ENCODE measurements at regions not wholly inside any gene's neighbourhood (a gene's known extent, or its start where the extent isn't known, plus 50 kb on each side); places are given as distances from the start of the nearest gene placed in this dataset.
A peak's percentile ranks its signal among the peaks of the same experiment; 100 is the strongest.

DNA sequence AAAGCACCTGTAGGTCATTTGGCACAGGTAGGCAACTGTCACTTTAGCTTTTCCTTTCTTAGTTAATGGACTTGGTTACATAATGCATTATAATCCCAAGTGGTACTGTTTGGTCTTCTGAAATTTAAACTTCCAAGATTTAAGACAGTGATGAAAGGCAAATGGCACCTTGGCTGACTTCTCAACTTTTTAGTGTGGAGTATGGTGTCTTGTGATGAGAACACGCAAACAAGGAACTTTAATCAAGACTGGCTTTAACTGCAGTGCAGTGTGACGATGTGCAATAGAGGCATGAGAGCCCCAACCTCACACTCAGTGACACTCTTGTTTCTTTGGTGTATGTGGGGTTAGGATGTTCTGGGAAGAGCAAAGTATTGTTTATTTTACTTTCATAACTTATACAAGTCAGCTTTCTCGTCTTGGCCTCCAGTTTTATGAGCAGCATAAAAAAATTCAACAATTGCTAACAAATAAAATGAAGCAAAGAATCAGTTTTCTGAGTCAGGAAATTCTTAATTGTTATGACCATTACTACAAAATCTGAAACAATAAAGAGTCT lies 171.9 kb downstream of the MAD2L1 start:
- H3K9me3 ChIP-seq, result no peaks in the 10 kb centered on the region
- no peaks in the 10 kb centered on the region; the same call in 1 of the 2 replicates for H3K27me3 ChIP-seq (ENCODE audit: low read depth)
- H3K36me3 ChIP-seq (replicated peaks), result no peaks in the 10 kb centered on the region
- H3K4me1 ChIP-seq, result no peaks in the 10 kb centered on the region
- DNase-seq (ENCODE audit: low spot score in 2 of 2), result no peak
- in situ Hi-C loops (cut with MboI; ENCODE audit: low sequenced_read_pairs), result no loop called here
- no peak overlapping the region for H3K4me3 ChIP-seq

DNA sequence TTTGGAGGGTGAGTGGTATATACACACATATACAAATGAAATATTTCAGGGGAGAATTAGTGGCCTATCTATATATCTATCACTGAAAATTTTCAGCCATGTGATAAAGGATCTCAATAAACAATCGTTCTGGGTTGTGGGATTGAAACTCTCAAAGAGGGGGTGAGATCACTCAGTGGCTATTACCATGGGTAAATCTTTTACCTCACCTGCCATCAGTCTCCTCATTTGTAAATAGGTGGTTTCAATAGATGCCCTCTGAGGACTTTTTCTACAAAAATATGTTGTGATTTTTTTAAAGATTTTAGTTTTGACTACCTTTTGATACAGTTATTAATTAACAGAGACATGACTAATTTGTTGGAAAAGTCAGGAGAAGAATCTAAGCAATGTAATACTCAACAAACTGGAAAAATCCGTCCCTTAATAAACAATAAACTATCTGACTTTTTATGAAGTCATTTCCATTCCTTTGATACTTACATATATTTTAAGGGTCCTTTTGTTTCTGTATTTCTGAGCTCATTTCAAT lies 192.8 kb downstream of the MAD2L1 start:
- in situ Hi-C loops (cut with MboI; ENCODE audit: low sequenced_read_pairs), result no loop called here
- no peaks in the 10 kb centered on the region for H3K4me1 ChIP-seq
- H3K36me3 ChIP-seq (replicated peaks), result no peaks in the 10 kb centered on the region
- no peak overlapping the region for H3K4me3 ChIP-seq
- no peak for DNase-seq (ENCODE audit: low spot score in 2 of 2)
- H3K9me3 ChIP-seq, result no peaks in the 10 kb centered on the region
- H3K27me3 ChIP-seq (ENCODE audit: low read depth), result no peaks in the 10 kb centered on the region; the same call in 1 of the 2 replicates

DNA sequence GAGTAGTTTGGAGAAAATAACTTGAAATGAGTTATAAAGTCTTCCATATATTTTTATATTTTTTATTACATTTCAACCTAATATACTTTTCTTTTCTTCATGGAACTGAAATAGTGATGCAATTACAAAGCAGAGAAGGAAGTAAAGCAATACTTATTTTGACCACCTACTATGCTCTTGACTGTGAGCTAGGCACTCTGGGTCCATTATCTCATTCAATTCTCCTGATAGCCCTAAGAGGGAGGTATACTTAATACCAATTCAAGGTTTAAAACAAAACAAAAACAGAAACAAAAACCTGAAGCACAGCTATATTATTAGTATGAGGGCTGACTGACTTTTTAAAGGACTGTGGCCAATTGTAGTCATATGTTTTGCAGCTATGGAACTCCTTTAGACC lies 193.5 kb downstream of the MAD2L1 start:
- no peaks in the 10 kb centered on the region; the same call in 1 of the 2 replicates for H3K27me3 ChIP-seq (ENCODE audit: low read depth)

DNA sequence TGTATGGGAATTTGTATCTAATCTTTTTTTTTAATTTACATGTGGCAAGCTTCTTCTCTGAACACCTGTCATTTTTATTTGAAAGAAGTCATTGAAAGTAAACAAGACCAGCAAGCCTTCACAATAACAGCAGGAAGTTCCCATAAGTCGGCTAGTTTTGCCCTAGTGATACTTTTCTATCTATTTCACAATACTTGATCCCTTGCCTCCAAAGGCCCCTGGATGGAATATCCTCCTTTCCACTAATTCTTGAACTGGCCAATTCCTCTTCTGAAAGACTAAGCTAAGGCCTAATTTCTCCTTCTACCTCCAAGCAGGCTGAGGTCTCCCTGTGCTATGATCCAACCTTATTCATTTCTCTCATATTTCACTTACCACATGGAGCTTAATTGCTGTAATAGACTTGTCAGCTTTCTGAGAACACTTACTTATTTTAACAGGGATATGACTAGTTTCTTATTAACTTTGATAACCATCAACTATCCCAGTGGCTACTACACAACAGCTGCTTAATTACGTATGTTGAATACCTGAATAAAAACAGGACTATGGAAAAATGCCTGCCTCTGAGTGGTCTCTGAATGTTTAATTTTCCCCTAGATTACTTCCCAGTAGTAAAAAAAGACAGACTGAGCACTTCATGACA lies 194.2 kb downstream of the MAD2L1 start:
- in situ Hi-C loops (cut with MboI; ENCODE audit: low sequenced_read_pairs), result no loop called here
- H3K4me1 ChIP-seq, result no peaks in the 10 kb centered on the region
- no peaks in the 10 kb centered on the region for H3K36me3 ChIP-seq (replicated peaks)
- no peak overlapping the region for H3K4me3 ChIP-seq
- DNase-seq (ENCODE audit: low spot score in 2 of 2), result no peak
- H3K9me3 ChIP-seq, result no peaks in the 10 kb centered on the region
- no peaks in the 10 kb centered on the region for H3K27me3 ChIP-seq (ENCODE audit: low read depth)

More for the DNA sequence above, 193.5 kb downstream of the MAD2L1 start:
- Histone ChIP-seq H3K36me3 (replicated peaks) (no peaks in the 10 kb centered on the region), H3K4me3 (no peak overlapping the region), H3K9me3 (no peaks in the 10 kb centered on the region), H3K4me1 (no peaks in the 10 kb centered on the region)
- no peak for DNase-seq (ENCODE audit: low spot score in 2 of 2)
- in situ Hi-C loops (cut with MboI; ENCODE audit: low sequenced_read_pairs), result no loop called here

DNA sequence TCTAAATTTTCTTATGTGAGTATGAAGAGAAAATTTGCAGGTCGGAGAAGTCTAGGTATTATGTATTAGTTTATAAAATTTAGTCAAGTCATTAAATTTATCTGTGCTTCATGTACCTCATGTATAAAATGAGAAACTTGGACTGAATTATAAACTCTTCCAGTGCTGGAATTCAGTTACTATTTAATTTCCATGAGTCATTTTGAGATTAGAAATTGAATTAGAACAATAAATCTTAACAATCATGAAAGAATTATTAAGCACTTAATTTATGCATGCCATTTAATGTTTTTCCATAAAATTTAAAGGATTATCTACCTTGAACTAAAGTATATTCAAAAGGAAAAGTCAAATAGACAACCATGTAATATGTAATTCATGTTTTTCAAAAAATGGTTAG lies 195.8 kb downstream of the MAD2L1 start:
- in situ Hi-C loops (cut with MboI; ENCODE audit: low sequenced_read_pairs), result no loop called here
- DNase-seq (ENCODE audit: low spot score in 2 of 2), result no peak
- H3K9me3 ChIP-seq, result no peaks in the 10 kb centered on the region
- H3K4me3 ChIP-seq, result no peak overlapping the region
- no peaks in the 10 kb centered on the region for H3K27me3 ChIP-seq (ENCODE audit: low read depth)
- no peaks in the 10 kb centered on the region for H3K4me1 ChIP-seq
- H3K36me3 ChIP-seq (replicated peaks), result no peaks in the 10 kb centered on the region

DNA sequence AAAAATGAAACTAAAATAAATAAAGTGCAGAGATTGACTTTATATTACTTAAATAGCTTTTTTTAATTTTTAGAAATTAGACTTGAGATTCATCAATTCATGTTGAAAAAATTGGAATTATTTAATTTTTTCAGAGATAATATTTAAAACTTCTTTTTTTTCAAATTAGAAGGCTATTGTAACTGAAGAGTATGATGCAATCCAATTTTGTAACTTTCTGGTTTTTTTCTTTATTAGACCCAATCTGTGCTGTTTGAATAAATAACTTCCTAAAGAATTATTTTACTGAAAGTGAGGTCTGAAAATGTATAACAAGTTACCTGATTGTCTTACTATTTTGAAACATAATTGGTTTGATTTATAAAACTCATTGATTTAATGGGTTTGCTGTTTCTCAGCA lies 200.9 kb downstream of the MAD2L1 start:
- no peaks in the 10 kb centered on the region for H3K27me3 ChIP-seq (ENCODE audit: low read depth)
- H3K36me3 ChIP-seq (replicated peaks), result no peaks in the 10 kb centered on the region
- no peaks in the 10 kb centered on the region for H3K4me1 ChIP-seq
- H3K9me3 ChIP-seq, result no peaks in the 10 kb centered on the region
- no peak for DNase-seq (ENCODE audit: low spot score in 2 of 2)
- H3K4me3 ChIP-seq, result no peak overlapping the region
- in situ Hi-C loops (cut with MboI; ENCODE audit: low sequenced_read_pairs), result no loop called here

DNA sequence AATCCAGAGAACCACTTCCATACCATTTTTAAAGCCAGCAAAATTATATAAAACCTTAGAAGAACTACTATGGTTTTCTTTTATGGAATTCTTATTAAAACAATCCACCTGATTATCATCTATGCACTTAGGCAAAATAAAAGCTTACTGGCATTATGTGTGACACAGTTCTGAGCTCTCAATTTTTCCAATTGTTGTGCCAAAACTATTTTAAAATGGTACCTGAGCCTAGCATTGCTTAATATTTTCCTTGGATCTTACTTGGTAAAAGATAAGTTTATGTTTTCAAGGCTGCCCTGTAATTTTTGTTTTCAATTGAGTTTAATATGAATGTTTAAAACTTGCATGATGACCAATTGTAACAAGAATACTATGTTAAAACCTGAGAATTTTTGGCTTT lies 201.3 kb downstream of the MAD2L1 start:
- Histone ChIP-seq H3K9me3 (no peaks in the 10 kb centered on the region), H3K4me1 (no peaks in the 10 kb centered on the region), H3K4me3 (no peak overlapping the region), H3K27me3 (ENCODE audit: low read depth) (no peaks in the 10 kb centered on the region), H3K36me3 (replicated peaks) (no peaks in the 10 kb centered on the region)
- in situ Hi-C loops (cut with MboI; ENCODE audit: low sequenced_read_pairs), result no loop called here
- DNase-seq (ENCODE audit: low spot score in 2 of 2), result no peak

DNA sequence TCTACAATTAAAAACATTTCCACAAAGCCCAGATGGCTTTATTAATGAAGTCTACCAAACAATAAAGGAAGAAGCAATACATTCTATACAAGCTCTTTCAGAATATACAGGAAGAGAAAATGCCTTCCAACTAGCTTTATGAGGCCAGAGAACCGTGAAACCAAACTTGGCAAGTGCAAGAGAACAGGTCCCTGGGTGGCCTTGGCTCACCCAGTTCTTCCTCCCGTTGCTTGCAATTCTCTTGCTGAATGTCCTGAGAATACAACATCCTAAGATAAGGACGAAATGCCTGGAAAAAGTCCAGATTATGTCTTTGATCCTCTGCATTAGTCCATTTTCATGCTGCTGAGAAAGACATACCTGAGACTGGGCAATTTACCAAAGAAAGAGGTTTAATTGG lies 204.9 kb downstream of the MAD2L1 start:
- Histone ChIP-seq H3K27me3 (ENCODE audit: low read depth) (no peaks in the 10 kb centered on the region), H3K4me1 (peaks cover 9% of the 10 kb centered on the region), H3K36me3 (replicated peaks) (no peaks in the 10 kb centered on the region), H3K4me3 (no peak overlapping the region), H3K9me3 (no peaks in the 10 kb centered on the region)
- no peak for DNase-seq (ENCODE audit: low spot score in 2 of 2)
- in situ Hi-C loops (cut with MboI; ENCODE audit: low sequenced_read_pairs), result no loop called here

DNA sequence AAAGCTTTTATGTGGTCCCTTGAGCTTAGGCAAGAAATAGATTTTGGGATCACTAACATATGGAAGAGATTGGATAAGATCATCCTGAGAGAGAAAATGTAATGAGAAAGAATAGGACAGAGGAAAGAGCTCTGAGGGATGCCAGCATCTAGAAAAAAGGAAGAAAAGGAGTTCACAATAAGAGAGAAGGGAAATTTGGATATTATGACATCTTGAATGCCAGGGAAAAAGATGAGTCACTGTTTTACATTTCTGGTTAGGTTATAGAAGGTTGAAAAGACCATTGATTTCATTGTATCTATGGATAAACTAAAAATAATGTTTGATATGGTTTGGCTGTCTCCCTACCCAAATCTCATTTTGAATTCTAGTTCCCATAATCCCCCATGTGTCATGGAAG lies 208.5 kb downstream of the MAD2L1 start:
- Histone ChIP-seq H3K4me1 (peaks cover 9% of the 10 kb centered on the region), H3K36me3 (replicated peaks) (no peaks in the 10 kb centered on the region), H3K27me3 (ENCODE audit: low read depth) (no peaks in the 10 kb centered on the region), H3K4me3 (no peak overlapping the region), H3K9me3 (no peaks in the 10 kb centered on the region)
- peak in 1 of 2 experiments; percentile 67 for DNase-seq (ENCODE audit: low spot score in 2 of 2)
- in situ Hi-C loops (cut with MboI; ENCODE audit: low sequenced_read_pairs), result no loop called here

DNA sequence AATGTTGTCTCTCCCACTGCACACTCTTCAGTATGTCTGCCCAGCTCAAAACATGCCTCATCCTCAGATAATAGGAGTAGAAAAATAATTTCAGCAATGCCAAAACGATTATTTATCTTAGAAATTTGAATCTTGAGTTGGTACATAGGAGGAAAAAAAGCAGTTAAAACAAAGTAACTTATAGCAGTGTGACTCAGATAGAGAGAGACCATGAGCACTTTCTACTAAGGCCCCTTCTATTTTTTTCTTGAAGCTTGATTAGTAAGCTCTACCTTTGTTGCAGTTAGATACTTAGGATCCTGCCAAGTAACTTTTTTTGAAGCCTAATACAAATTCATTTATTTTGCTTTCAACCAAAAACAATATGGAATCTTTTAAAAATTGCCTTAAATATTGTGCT lies 212.3 kb downstream of the MAD2L1 start:
- in situ Hi-C loops (cut with MboI; ENCODE audit: low sequenced_read_pairs), result no loop called here
- Histone ChIP-seq H3K9me3 (no peaks in the 10 kb centered on the region), H3K4me1 (peaks cover 9% of the 10 kb centered on the region), H3K36me3 (replicated peaks) (no peaks in the 10 kb centered on the region), H3K27me3 (ENCODE audit: low read depth) (no peaks in the 10 kb centered on the region), H3K4me3 (no peak overlapping the region)
- no peak for DNase-seq (ENCODE audit: low spot score in 2 of 2)

DNA sequence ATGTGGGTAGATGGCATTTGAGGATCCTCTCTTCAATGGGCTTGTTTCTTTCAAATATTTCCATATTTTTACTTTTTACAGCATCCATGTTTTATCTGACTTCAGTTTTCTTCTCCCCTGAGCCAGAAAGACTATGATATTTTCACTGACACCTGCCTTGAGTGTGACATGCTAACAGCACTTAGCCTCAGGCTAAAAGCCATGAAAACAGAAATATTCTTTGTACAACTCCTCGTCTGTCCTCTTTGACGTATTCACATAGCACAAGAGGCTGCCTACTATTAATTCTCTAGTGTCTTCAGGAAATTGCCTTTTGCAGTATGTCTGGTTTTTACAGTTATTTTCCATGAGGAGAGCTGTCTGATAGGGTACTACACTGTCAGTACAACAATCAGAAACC lies 215.0 kb downstream of the MAD2L1 start:
- H3K4me1 ChIP-seq, result no peaks in the 10 kb centered on the region
- in situ Hi-C loops (cut with MboI; ENCODE audit: low sequenced_read_pairs), result no loop called here
- H3K9me3 ChIP-seq, result no peaks in the 10 kb centered on the region
- H3K4me3 ChIP-seq, result no peak overlapping the region
- no peaks in the 10 kb centered on the region for H3K36me3 ChIP-seq (replicated peaks)
- no peak for DNase-seq (ENCODE audit: low spot score in 2 of 2)
- H3K27me3 ChIP-seq (ENCODE audit: low read depth), result no peaks in the 10 kb centered on the region

DNA sequence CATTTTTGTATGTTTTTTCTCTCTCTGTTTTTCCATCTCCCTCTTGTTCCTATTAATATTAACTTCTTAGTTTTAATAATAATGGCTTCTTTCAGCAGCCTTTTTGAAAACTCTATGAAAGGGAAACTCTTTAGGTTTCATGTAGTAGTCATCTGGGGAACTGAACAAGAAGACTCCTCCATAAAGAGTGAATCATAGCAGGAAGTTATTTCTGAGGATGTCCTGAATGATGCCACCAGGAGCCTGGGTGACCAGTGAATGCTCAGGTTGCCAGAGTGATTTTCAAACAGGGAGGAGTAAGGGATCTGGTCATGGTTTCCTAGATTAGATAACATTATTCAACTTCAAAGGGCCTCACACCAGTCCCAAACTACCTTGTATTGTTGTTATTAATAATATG lies 212.8 kb upstream of the PDE5A start:
- in situ Hi-C loops (cut with MboI; ENCODE audit: low sequenced_read_pairs), result no loop called here

DNA sequence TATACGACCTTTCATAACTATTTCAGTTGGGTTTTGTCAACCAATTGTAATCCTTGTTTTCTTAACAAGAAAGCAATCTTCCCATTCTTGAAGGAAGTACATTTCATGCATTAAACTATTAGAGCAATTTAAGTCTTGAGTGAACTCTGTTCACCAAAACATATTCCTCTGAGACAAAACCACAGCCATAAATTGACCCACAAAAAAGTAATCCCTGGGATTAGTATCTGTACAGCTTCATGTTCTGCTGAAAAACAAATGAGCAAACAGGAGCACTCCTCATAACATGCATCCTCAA lies 207.0 kb upstream of the PDE5A start:
- no peaks in the 10 kb centered on the region; the same call in 1 of the 2 replicates for H3K9me3 ChIP-seq
- no peak for DNase-seq (ENCODE audit: low spot score in 2 of 2)
- no peaks in the 10 kb centered on the region for H3K4me1 ChIP-seq
- in situ Hi-C loops (cut with MboI; ENCODE audit: low sequenced_read_pairs), result no loop called here
- no peak overlapping the region for H3K4me3 ChIP-seq
- H3K36me3 ChIP-seq (replicated peaks), result no peaks in the 10 kb centered on the region
- H3K27me3 ChIP-seq (ENCODE audit: low read depth), result no peaks in the 10 kb centered on the region

More for the DNA sequence above, 212.8 kb upstream of the PDE5A start:
- Histone ChIP-seq H3K4me3 (no peak overlapping the region), H3K9me3 (no peaks in the 10 kb centered on the region), H3K27me3 (ENCODE audit: low read depth) (no peaks in the 10 kb centered on the region), H3K4me1 (no peaks in the 10 kb centered on the region), H3K36me3 (replicated peaks) (no peaks in the 10 kb centered on the region)
- DNase-seq (ENCODE audit: low spot score in 2 of 2), result no peak

DNA sequence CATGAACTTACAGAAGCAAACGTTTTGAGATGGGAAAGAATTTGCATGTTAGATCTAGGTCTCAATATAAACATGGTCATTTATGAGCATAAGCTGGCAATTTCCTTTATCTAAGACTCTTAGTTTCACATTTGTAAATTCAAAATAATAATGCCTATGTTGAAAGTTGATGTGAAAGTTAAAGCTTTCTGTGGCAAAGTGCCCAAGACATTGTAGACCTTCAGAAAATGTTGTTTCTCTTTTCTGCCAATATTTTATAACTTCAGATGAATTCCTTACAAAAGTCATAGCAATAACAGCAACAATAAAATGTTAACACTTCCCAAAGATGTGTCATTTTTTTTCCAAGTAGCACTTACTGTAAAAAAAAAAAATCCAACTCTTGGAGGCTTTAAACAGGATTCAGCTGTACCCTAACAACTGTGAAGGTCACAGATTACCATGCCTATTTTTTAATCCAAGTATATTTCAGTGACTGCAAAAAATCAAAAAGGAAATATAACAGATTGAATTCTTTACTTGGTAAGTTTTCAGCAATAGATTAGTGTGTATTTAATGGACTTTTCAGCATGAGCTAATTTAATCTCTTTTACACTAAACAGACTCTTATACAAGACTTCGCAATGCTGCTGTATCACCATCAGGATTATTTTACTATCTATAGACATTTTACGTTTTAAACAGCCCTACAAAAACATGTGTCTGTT lies 206.5 kb upstream of the PDE5A start:
- H3K4me1 ChIP-seq, result no peaks in the 10 kb centered on the region
- in situ Hi-C loops (cut with MboI; ENCODE audit: low sequenced_read_pairs), result no loop called here
- no peak for DNase-seq (ENCODE audit: low spot score in 2 of 2)
- H3K27me3 ChIP-seq (ENCODE audit: low read depth), result no peaks in the 10 kb centered on the region
- H3K9me3 ChIP-seq, result no peaks in the 10 kb centered on the region; the same call in 1 of the 2 replicates
- H3K4me3 ChIP-seq, result no peak overlapping the region
- no peaks in the 10 kb centered on the region for H3K36me3 ChIP-seq (replicated peaks)
